Stimulated activated naive CD8-positive, alpha-beta T cell treated with anti-CD3 and anti-CD28 coated beads, Interleukin-15, Interleukin-2, amounts not matched to agents 100 U/mL and 50 U/mL, for 24 hours (primary cell): ENCODE measurements at regions not wholly inside any gene's neighbourhood (a gene's known extent, or its start where the extent isn't known, plus 50 kb on each side); places are given as distances from the start of the nearest gene placed in this dataset.
"Not testable (repeated sequence)": the region's sequence is repeated elsewhere in the genome, so short reads cannot be mapped to it uniquely, and the experiment has no call there.

Experiments used
- ATAC-seq: fragments of 150-1000 bp; cut with Tn5 transposase; one replicate; pipeline ENCODE4 v1.10.0; 2021
- DNase-seq: peaks from one replicate; pipeline ENCODE4 v3.0.0; 2021

DNA sequence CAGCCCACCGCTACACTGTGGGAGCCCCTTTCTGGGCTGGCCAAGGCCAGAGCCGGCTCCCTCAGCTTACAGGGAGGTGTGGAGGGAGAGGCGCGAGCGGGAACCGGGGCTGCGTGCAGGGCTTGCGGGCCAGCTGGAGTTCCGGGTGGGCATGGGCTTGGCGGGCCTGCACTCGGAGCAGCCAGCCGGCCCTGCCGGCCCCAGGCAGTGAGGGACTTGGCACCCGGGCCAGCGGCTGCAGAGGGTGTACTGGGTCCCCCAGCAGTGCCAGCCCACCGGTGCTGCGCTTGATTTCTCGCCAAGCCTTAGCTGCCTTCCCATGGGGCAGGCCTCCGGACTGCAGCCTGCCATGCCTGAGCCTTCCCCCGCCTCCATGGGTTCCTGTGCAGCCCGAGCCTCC is 306.2 kb downstream of the PPP4R3C start:
- DNase-seq, ATAC-seq: not testable (repeated sequence)

DNA sequence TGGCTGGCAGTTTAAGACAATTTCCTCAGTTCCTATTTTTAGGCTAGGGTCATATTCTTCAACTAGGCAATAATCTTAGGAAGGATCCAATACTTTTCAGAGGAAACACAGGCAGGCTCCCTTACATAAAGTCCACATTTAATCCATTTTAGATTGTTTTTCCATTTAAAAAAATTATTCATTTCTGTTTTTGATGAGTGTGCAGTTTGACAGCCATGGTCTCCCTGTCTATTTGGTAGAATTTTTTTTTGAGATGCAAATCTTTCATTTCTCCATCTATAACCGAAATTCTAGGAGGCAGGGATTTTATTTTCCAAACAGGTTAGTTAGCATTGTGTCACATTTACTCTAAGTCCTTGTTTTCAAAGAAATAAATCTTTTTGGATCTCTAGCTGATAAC is 326.8 kb downstream of the PPP4R3C start:
- DNase-seq (no peak), ATAC-seq (no peak)

DNA sequence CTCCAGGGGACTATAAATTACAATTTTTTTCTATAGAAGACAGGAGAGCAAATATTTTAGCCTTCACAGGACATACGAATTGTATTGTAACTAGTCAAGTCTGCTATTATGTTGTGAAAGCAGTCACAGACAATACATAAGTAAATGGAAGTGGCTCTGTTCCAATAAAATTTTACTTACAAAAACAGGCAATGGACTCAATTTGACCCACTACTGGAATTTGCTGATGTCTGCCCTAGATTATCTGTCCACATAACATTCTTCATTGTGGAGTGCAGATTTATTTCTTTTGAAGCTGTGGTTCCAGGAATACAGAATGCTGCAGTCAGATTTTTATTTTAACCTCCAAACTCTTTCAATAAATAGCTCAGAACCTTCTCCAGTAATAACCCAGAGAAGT is 330.3 kb downstream of the PPP4R3C start:
- no peak for DNase-seq
- ATAC-seq = no peak

DNA sequence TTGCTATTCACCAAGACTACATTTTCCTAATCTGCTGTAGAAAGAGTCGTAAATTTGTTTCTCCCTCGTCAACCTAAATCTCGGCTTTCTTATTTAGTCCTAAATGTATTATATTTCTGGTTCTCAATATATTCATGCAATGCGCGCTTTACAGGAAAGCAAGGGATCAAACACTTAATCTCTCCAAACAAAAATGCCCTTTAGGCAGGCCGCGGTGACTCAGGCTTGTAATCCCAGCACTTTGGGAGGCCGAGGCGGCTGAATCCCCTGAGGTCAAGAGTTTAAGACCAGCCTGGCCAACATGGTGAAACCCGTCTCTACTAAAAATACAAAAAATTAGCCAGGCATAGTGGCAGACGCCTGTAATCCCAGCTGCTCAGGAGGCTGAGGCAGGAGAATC is 376.0 kb downstream of the PPP4R3C start:
- not testable (repeated sequence) for ATAC-seq, DNase-seq

DNA sequence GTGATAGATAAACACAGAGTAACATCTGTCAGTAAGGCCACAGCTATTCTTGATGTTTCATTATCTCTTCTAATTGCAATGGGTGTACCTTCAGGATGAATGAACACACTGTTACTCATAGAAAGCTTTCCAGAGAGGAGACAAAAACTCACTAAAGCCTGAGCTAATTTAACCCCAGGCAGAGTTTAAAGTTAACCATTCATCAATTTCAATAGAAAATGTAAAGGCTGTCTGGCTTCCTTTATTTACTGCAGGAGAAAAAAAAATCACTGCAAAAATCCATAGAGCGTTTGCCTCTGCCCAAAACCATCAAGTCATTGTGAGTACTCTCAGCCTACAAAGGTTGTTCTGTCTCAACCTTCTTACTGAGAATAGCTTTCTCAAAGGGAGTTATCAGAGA is 376.9 kb downstream of the PPP4R3C start:
- no peak for ATAC-seq
- no peak for DNase-seq

DNA sequence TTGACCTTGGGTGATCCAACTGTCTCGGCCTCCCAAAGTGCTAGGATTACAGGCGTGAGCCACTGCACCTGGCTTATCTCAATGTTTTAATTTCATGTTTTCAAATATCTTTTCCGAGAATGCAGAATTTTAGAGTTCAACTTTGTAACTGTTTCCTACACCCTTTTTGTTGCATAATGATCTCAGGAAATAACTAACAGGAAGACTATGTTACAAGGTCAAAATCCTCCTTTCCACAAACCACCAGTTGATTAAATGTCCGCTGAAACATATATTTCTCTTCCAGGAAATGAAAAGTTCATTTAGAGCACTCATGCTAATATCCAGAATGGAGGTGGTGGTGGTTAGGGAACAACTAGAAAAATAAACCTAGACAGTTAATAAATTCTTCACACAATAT is 377.8 kb downstream of the PPP4R3C start:
- ATAC-seq (no peak), DNase-seq (no peak)

- DNase-seq = no peak
These were observed 384.8 kb downstream of the PPP4R3C start for GRCh38 chrX:27078371-27078770.

GRCh38 chrX:27057883-27058282 is 405.3 kb downstream of the PPP4R3C start:
- DNase-seq (no peak), ATAC-seq (no peak)

More at GRCh38 chrX:27078371-27078770, 384.8 kb downstream of the PPP4R3C start:
- no peak for ATAC-seq

DNA sequence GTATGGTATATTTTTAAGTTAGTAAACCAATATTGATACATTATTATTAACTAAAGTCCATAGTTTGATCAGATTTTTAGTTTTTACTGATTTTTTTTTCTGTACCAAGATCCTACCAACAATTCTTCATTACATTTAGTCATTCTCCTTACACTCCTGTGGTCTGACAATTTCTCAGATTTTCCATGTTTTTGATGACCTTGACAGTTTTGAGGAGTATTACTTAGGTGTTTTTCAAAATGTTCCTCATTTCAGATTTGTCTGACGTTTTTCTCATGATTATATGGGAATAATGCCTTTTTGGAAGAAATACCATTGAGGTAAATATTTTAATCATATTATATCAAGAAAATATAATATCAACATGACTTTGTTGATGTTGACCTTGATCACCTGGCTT is 423.8 kb downstream of the PPP4R3C start:
- ATAC-seq (no peak), DNase-seq (no peak)

- DNase-seq = no peak
- no peak for ATAC-seq
These were observed 454.7 kb downstream of the PPP4R3C start for GRCh38 chrX:27008486-27008885.

DNA sequence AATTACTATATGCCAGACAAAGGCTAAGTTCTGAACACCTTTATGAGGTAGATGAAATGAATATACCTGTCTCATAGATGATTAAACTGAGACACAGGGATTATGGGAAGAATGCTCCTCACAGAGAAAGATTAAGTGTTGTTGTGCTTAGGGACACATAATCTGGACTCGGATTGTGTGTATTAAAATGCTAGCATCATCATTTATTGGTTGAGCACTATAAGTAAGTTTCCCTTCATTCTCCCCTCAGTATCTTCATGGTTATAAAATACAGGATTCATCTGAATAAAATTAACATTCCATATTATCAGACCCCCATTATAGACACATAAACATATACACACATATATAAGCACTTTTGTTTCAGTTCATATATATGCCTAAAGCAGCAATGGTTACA is 463.5 kb downstream of the PPP4R3C start:
- DNase-seq = no peak
- no peak for ATAC-seq

- DNase-seq (no peak), ATAC-seq (no peak)
These were observed 504.9 kb downstream of the PPP4R3C start for GRCh38 chrX:26958261-26958660.

GRCh38 chrX:26954029-26954428 is 509.1 kb downstream of the PPP4R3C start:
- no peak for ATAC-seq
- no peak for DNase-seq

- DNase-seq (no peak), ATAC-seq (no peak)
These were observed 510.9 kb downstream of the PPP4R3C start for GRCh38 chrX:26952213-26952612.

- DNase-seq (no peak), ATAC-seq (no peak)
These were observed 535.7 kb downstream of the PPP4R3C start for GRCh38 chrX:26927419-26927818.

- ATAC-seq = no peak
- DNase-seq = no peak
These were observed 538.1 kb downstream of the PPP4R3C start for GRCh38 chrX:26925088-26925487.

- DNase-seq = no peak
These were observed 540.9 kb downstream of the PPP4R3C start for GRCh38 chrX:26922278-26922677.

GRCh38 chrX:26918631-26919030 is 544.5 kb downstream of the PPP4R3C start:
- DNase-seq = no peak
- no peak for ATAC-seq

More at GRCh38 chrX:26922278-26922677, 540.9 kb downstream of the PPP4R3C start:
- ATAC-seq = no peak

DNA sequence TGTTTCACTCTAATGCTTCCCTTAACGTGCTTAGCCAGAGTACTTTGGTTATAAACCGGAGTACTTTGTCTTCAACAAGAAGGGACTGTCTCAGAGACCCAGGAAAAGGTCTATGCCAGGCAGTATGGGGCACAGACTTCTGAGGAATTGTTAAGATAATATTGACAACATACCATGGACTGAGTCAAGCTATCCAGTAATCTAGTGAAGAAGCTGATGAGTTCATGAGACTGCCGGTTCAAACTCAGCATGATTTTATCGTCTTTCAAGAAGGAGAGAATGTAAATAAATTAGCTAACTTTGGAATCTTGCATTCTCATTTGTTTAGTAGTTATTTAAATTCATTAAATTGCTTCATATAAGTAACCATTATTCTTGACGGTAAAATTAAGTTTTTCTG is 546.1 kb downstream of the PPP4R3C start:
- DNase-seq (no peak), ATAC-seq (no peak)

DNA sequence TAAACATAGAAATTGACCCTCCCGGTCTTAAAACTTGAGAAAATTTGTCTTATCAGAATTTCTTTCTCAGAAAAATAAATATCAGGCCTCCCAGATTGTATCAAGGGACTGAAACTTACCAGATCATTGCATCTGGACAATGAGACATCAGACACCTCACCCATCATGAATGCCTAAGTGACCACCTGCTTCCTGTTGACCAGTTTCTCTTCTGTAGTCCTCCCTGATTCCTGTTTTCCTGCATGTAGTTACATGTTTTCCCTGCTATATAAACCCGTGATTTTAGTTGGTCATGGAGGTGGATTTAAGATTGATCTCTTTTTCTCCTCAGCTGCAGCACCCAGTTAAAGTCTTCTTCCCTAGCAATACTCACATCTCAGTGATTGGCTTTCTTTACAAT is 548.1 kb downstream of the PPP4R3C start:
- ATAC-seq (no peak), DNase-seq (no peak)

DNA sequence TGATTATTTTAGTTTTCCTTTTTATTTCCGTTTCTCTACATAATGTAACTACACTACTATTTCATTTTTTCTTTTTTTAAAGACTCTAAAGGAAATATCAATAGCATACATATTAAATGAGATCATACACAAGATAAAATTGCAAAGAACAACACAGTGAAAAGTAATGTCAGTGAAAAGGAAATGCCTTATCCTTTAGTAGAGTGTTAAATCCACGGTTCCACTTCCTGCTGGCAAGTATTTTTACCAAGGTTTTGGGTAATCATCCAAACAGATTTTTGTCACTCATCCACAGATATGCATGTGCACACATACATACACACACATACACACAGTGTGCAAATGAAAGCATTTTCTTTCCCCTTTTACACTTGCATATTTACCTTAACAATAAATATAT is 548.9 kb downstream of the PPP4R3C start:
- DNase-seq = no peak
- no peak for ATAC-seq

DNA sequence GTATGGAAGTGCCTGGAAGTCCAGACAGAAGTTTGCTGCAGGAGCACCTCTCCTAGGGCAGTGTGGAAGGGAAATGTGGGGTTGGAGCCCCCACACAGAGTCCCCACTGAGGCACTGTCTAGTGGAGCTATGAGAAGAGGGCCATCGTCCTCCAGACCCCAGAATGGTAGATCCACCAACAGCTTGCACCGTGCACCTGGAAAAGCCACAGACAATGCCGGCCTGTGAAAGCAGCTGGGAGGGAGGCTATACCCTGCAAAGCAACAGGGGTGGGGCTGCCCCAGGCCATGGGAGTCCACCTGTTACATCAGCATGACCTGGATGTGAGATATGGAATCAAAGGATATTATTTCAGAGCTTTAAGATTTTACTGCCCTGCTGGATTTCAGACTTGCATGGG is 551.4 kb downstream of the PPP4R3C start:
- not testable (repeated sequence) for DNase-seq, ATAC-seq

DNA sequence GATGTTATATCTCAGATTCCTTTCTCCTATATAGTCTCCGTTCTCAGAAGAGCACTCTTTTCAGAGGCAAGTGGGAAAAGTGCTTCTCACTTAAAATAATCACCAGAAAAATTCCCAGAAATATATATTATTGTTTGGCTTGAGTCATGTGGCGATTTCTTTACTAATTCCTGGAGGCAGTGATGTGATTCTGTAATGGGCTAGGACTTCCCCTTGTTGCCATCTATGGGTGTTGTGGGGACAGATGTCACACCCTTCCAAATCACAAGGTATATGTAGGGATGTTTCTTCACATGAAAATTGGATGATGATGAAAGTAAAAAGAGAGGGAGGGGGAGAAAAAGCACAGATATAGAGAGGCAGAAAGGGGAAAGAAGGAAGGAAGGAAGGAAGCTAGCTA is 553.4 kb downstream of the PPP4R3C start:
- ATAC-seq = no peak
- no peak for DNase-seq

GRCh38 chrX:26908218-26908617 is 554.9 kb downstream of the PPP4R3C start:
- ATAC-seq (no peak), DNase-seq (no peak)

- no peak for DNase-seq
- ATAC-seq = no peak
These were observed 573.6 kb downstream of the PPP4R3C start for GRCh38 chrX:26889574-26889973.
